Breast epithelium (tissue), 3 donors: ENCODE measurements at regions not wholly inside any gene's neighbourhood (a gene's known extent, or its start where the extent isn't known, plus 50 kb on each side); places are given as distances from the start of the nearest gene placed in this dataset.

Source experiments
- CTCF ChIP-seq, 3 donors: fragments of 450-650 bp; IDR thresholded peaks; one replicate each; pipeline ENCODE4 v1.5.1; 2016 to 2017; ENCODE audit warnings: antibody characterized with exemption in 3 of 3, mild to moderate bottlenecking in 3 of 3, moderate library complexity in 3 of 3
- POLR2A ChIP-seq: fragments of 450-650 bp; IDR thresholded peaks from one replicate; pipeline ENCODE4 v1.6.1; 2016; ENCODE audit warnings: antibody characterized with exemption, mild to moderate bottlenecking, moderate library complexity

DNA sequence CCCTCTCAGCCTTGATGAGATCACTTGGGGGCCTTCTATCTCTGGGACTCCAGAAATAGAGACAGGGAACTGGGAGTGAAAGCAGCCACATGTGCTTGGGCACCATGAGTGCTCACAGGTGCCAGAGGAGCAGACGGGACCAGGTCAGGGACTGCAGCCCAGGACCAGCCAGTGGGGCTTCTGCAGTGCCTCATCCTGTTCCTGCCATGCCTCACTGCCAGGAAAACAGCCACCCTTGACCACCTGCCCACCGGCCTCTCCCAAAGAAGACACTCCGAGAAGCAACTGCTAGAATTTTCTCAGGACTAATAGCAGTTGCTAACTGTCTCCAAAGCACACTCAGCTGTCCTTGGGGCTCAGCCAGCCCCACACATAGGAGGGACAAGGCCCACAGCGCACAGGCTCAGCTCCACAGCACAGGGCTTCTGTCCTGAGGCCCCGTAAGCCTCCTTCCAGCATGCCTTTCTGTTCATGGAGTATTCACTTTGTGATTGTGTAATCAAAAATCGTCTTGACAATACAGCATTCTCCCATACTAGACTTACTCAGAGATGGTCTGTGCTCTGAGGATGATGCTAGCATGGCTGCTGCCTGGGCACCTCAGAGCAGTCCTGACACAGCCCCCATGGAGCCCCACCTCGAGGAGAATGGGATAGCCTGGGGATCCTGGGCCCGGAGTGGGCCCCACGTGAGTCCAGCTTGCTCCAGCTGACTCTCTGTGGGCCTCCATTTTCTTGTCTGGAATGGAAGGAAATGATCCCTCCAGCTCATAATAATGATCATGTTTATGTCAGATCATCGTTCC lies 115.7 kb upstream of the RET start:
- TF ChIP-seq CTCF (IDR thresholded peaks at IDR 0.05) (no peak), POLR2A (no peak)
